Spleen (tissue), 7 donors: ENCODE measurements at regions not wholly inside any gene's neighbourhood (a gene's known extent, or its start where the extent isn't known, plus 50 kb on each side); places are given as distances from the start of the nearest gene placed in this dataset.

Experiments
- CTCF ChIP-seq, 11 experiments: fragments of 200-600 bp in 7 of 11; fragments of 450-650 bp in 4 of 11; sonication (generic) in 4 of 11; IDR thresholded peaks in 8 of 11; conservative IDR thresholded peaks in 3 of 11; 1 replicate in 7 of 11; 2 replicates in 4 of 11; pipeline versions ENCODE4 v1.4.0 to v1.8.0; 2016 to 2021; ENCODE audit warnings: antibody characterized with exemption in 11 of 11, inconsistent platforms in 4 of 11, mild to moderate bottlenecking in 1 of 11
- POLR2A ChIP-seq, 3 donors: fragments of 450-650 bp; IDR thresholded peaks; one replicate each; pipeline ENCODE4 v1.5.1; 2017; ENCODE audit warnings: antibody characterized with exemption in 3 of 3, mild to moderate bottlenecking in 1 of 3
- POLR2AphosphoS5 ChIP-seq, 3 donors: sonication (generic); formaldehyde crosslinking; IDR thresholded peaks; one replicate each; pipeline ENCODE4 v1.5.1; 2017; ENCODE audit warnings: antibody characterized with exemption in 3 of 3
- donor health status: DM: no; HTN: no; CAD: no; lungs with moderate emphysema.
- donor health status: DM: no; HTN: no; CAD: no.
- donor health status: DM: no; HTN: no; CAD: no.

- TF ChIP-seq CTCF (IDR thresholded peaks at IDR 0.05 in 8 of 11, conservative IDR thresholded peaks at IDR 0.05 in 3 of 11) (no peak), POLR2A (IDR thresholded peaks at IDR 0.05) (no peak), POLR2AphosphoS5 (IDR thresholded peaks at IDR 0.05) (no peak)
These were observed 137.7 kb upstream of the ZIC3 start for GRCh38 chrX:137428221-137428661.
